Calu3 (cell line): ENCODE measurements at regions not wholly inside any gene's neighbourhood (a gene's known extent, or its start where the extent isn't known, plus 50 kb on each side); places are given as distances from the start of the nearest gene placed in this dataset.

Source experiments
- BruUV-seq: library from RNA; stranded (reverse); fragments of 400-500 nt; replicated peaks from 2 replicates; lab custom pipeline; 2021; lab: Mats Ljungman, UMichigan
- CTCF ChIA-PET: fragments of 300-600 bp; sonication (Branson Sonifier 250); formaldehyde crosslinking; loops from one replicate; lab custom pipeline; 2022; ENCODE audit warnings: antibody characterized with exemption; lab: Charles Lee
- DNase-seq: peaks from one replicate; pipeline ENCODE4 v3.0.0; 2022
- H3K27ac Mint-ChIP-seq: one replicate; pipeline ENCODE4 v1.8.0; 2022; ENCODE audit warnings: mixed read lengths; ENCODE audit not compliant: unreplicated experiment
- H3K27me3 Mint-ChIP-seq: one replicate; pipeline ENCODE4 v1.8.0; 2022; ENCODE audit warnings: mixed read lengths; ENCODE audit not compliant: unreplicated experiment
- H3K36me3 Mint-ChIP-seq: one replicate; pipeline ENCODE4 v1.8.0; 2022; ENCODE audit warnings: mild to moderate bottlenecking, moderate library complexity, mixed read lengths; ENCODE audit not compliant: insufficient read depth, unreplicated experiment
- H3K4me1 Mint-ChIP-seq: one replicate; pipeline ENCODE4 v1.8.0; 2022; ENCODE audit warnings: mild to moderate bottlenecking, low read depth, mixed read lengths; ENCODE audit not compliant: unreplicated experiment
- H3K4me3 Mint-ChIP-seq: one replicate; pipeline ENCODE4 v1.8.0; 2022; ENCODE audit warnings: mild to moderate bottlenecking, low read depth, moderate library complexity, mixed read lengths; ENCODE audit not compliant: unreplicated experiment
- H3K9me3 Mint-ChIP-seq: one replicate; pipeline ENCODE4 v1.8.0; 2022; ENCODE audit warnings: low read depth, mixed read lengths; ENCODE audit not compliant: unreplicated experiment
- CTCF ChIP-seq: fragments of 200-600 bp; IDR thresholded peaks from one replicate; pipeline ENCODE4 v1.8.0; 2022; ENCODE audit warnings: antibody characterized with exemption; ENCODE audit not compliant: unreplicated experiment
- intact Hi-C: fragments of 100-400 bp; cut with micrococcal nuclease; formaldehyde crosslinking; loops from one replicate; pipeline ENCODE4 v1.10.0; 2022; ENCODE audit not compliant: unreplicated experiment

- Mint-ChIP-seq H3K9me3 (no peaks in the 10 kb centered on the region), H3K4me1 (no peaks in the 10 kb centered on the region), H3K4me3 (no peak overlapping the region), H3K27ac (no peak overlapping the region), H3K27me3 (no peaks in the 10 kb centered on the region), H3K36me3 (no peaks in the 10 kb centered on the region)
- DNase-seq = no peak
- CTCF ChIA-PET = no interaction called here
- no TSS peak for BruUV-seq
- intact Hi-C loops = no loop called here
- TF ChIP-seq CTCF = no peak
Measured at GRCh38 chr3:72582963-72583362, 265.3 kb downstream of the SHQ1 start.

- TF ChIP-seq CTCF = no peak
- no peak for DNase-seq
- Mint-ChIP-seq H3K36me3 (no peaks in the 10 kb centered on the region), H3K9me3 (no peaks in the 10 kb centered on the region), H3K4me3 (no peak overlapping the region), H3K27ac (no peak overlapping the region), H3K4me1 (no peaks in the 10 kb centered on the region), H3K27me3 (no peaks in the 10 kb centered on the region)
- BruUV-seq = no TSS peak
- intact Hi-C loops = no loop called here
- CTCF ChIA-PET = interaction anchor here (0.8 kb wide), 1 partner anchor 88 kb away, joined by 3 read pairs; no protein-coding TSS in a partner anchor
Measured at GRCh38 chr3:72582211-72582878, 265.9 kb downstream of the SHQ1 start.

GRCh38 chr3:72580900-72581299, 267.3 kb downstream of the SHQ1 start:
- no peak for DNase-seq
- no peaks in the 10 kb centered on the region for H3K36me3 Mint-ChIP-seq
- H3K4me3 Mint-ChIP-seq = no peak overlapping the region
- no peaks in the 10 kb centered on the region for H3K4me1 Mint-ChIP-seq
- no peaks in the 10 kb centered on the region for H3K9me3 Mint-ChIP-seq
- no TSS peak for BruUV-seq
- intact Hi-C loops = no loop called here
- TF ChIP-seq CTCF = no peak
- no peaks in the 10 kb centered on the region for H3K27me3 Mint-ChIP-seq
- CTCF ChIA-PET = interaction anchor here (0.5 kb wide), 1 partner anchor 1118 kb away, joined by 4 read pairs; no protein-coding TSS in a partner anchor
- H3K27ac Mint-ChIP-seq = no peak overlapping the region

GRCh38 chr3:72580246-72580756, 267.9 kb downstream of the SHQ1 start:
- Mint-ChIP-seq H3K36me3 (no peaks in the 10 kb centered on the region), H3K27me3 (no peaks in the 10 kb centered on the region), H3K27ac (no peak overlapping the region), H3K4me1 (no peaks in the 10 kb centered on the region), H3K9me3 (no peaks in the 10 kb centered on the region), H3K4me3 (no peak overlapping the region)
- BruUV-seq = no TSS peak
- intact Hi-C loops = no loop called here
- no peak for DNase-seq
- CTCF ChIA-PET = interaction anchor here (0.5 kb wide), 1 partner anchor 1117 kb away, joined by 4 read pairs; no protein-coding TSS in a partner anchor
- TF ChIP-seq CTCF = no peak
